HG02885 (cell line): ENCODE measurements at regions not wholly inside any gene's neighbourhood (a gene's known extent, or its start where the extent isn't known, plus 50 kb on each side); places are given as distances from the start of the nearest gene placed in this dataset.
"Not testable (repeated sequence)": the region's sequence is repeated elsewhere in the genome, so short reads cannot be mapped to it uniquely, and the experiment has no call there.

ENCODE experiments used
- ATAC-seq: cut with Tn5 transposase; IDR thresholded peaks from one replicate; pipeline ENCODE4 v1.9.1; 2021; ENCODE audit warnings: mild to moderate bottlenecking; ENCODE audit not compliant: unreplicated experiment, poor library complexity

- ATAC-seq, result no peak
These were observed 63.3 kb upstream of the BMAL1 start for GRCh38 chr11:13214276-13214675.

- no peak for ATAC-seq
These were observed 62.4 kb upstream of the BMAL1 start for GRCh38 chr11:13215149-13215548.

GRCh38 chr11:13216019-13216710 lies 61.4 kb upstream of the BMAL1 start:
- no peak for ATAC-seq

- ATAC-seq, result no peak
These were observed 60.9 kb upstream of the BMAL1 start for GRCh38 chr11:13216711-13217075.

DNA sequence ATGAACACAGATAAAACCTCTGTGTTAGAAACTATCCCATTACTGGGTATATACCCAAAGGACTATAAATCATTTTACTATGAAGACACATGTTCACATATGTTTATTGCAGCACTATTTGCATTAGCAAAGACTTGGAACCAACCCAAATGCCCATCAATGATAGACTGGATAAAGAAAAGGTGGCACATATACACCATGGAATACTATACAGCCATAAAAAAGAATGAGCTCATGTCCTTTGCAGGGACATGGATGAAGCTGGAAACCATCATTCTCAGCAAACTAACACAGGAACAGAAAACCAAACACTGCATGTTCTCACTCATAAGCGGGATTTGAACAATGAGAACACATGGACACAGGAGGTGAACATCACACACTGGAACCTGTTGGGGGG lies 58.9 kb upstream of the BMAL1 start:
- not testable (repeated sequence) for ATAC-seq

- ATAC-seq, result no peak
These were observed 57.4 kb upstream of the BMAL1 start for GRCh38 chr11:13220148-13220547.

GRCh38 chr11:13221722-13222121 lies 55.9 kb upstream of the BMAL1 start:
- no peak for ATAC-seq

GRCh38 chr11:13222285-13222684 lies 55.3 kb upstream of the BMAL1 start:
- ATAC-seq, result no peak

DNA sequence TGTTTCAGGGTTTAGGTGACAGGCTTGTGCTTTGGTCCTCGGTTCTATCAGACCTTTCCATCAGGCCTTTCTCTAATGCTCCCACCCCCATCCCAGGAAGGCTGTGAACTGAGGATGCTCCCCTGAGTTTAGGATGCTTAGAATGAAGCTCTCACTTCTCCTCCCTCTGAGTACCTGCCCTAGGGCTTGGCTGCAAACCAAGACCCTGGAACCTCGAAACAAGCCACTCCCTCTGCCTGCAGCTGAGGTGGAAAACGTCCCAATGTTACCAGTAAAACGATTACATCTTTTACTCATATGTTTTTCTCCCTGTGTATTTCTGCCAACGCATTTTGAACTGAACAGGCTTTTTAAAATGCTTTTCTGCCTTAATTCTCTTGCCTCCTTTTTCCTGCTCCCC lies 54.5 kb upstream of the BMAL1 start:
- no peak for ATAC-seq

DNA sequence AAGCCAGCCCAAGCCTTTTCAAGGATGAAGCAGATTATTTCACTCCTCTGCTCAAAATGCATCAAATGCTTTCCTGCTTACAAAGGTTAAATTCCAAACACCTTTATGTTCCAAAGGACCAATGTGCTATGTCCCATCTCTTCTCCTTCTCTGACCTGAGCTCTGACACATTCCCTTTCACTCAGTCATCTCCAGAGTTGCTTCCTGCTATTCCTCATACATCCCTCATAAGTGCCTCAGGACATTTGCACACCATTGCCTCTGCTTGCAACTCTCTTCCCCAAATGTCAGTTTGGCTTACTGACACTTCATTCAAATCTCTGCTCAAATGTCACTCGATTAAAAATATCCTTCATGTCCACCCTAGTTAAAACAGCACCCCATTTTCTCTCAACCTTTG lies 53.3 kb upstream of the BMAL1 start:
- ATAC-seq, result no peak

- ATAC-seq, result no peak
These were observed 52.3 kb upstream of the BMAL1 start for GRCh38 chr11:13225038-13226001.

DNA sequence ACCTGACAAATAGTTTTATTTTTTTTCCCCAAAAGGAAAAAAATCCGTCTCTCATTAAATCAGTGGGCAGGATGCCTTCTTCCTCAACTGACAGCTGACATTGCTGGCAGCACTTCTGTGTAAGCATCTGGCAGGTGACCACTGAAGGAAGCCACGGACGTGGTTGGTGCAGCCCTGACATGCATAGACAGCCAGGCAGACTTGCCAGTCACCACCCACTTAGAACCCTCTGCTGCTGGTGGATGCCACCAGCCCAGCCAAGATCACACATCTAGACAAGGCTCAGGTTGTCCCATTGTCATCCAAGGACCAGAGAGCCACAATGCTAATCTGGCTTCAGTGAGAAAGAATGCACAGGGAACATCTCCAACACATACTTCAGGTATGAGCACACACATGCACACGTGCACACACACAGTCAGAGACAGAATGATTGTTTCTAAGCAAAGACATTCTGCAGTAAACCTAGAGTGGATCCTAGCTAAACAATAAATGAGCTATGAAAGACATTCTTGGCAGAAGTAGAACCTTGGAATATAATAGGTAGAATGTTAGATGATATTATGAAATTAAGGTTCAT lies 49.8 kb upstream of the BMAL1 start:
- no peak for ATAC-seq
